CD8-positive, alpha-beta memory T cell (primary cell): ENCODE measurements at regions not wholly inside any gene's neighbourhood (a gene's known extent, or its start where the extent isn't known, plus 50 kb on each side); places are given as distances from the start of the nearest gene placed in this dataset.
"Not testable (repeated sequence)": the region's sequence is repeated elsewhere in the genome, so short reads cannot be mapped to it uniquely, and the experiment has no call there.

Source experiments
- CTCF ChIA-PET: fragments of 350-600 bp; sonication (Branson Sonifier 250); formaldehyde crosslinking; loops from one replicate; lab custom pipeline; 2021; ENCODE audit warnings: antibody characterized with exemption; lab: Charles Lee
- POLR2A ChIA-PET: fragments of 350-600 bp; sonication (Branson Sonifier 250); formaldehyde crosslinking; loops from one replicate; lab custom pipeline; 2021; ENCODE audit warnings: antibody characterized with exemption; lab: Charles Lee
- DNase-seq, 5 donors: peaks; one replicate each; pipeline versions ENCODE4 v3.0.0 to v3.0.0-alpha.2; 2020 to 2022; ENCODE audit warnings: mixed read lengths in 1 of 5
- H3K27ac ChIP-seq: one replicate; pipeline ENCODE4 v1.7.0; 2013; ENCODE audit warnings: low read depth, mild to moderate bottlenecking, low read length, moderate library complexity
- H3K27me3 ChIP-seq: 2 replicates; pipeline ENCODE4 v1.7.0; 2013; ENCODE audit warnings: low read length, mild to moderate bottlenecking; ENCODE audit not compliant: insufficient read depth, poor library complexity, severe bottlenecking
- H3K36me3 ChIP-seq: 2 replicates; pipeline ENCODE4 v1.7.0; 2013; ENCODE audit warnings: mild to moderate bottlenecking, low read length, moderate library complexity; ENCODE audit not compliant: insufficient read depth
- H3K4me1 ChIP-seq: 2 replicates; pipeline ENCODE4 v1.7.0; 2013; ENCODE audit warnings: mild to moderate bottlenecking, low read length, moderate library complexity; ENCODE audit not compliant: insufficient read depth
- H3K4me3 ChIP-seq: 2 replicates; pipeline ENCODE4 v1.7.0; 2013; ENCODE audit warnings: mild to moderate bottlenecking, low read length
- H3K9me3 ChIP-seq: 2 replicates; pipeline ENCODE4 v1.7.0; 2013; ENCODE audit warnings: mild to moderate bottlenecking, low read length
- H3K27ac Mint-ChIP-seq, 8 donors: one replicate each; pipeline ENCODE4 v1.8.0; 2020 to 2021; ENCODE audit warnings: mixed read lengths in 8 of 8, mild to moderate bottlenecking in 6 of 8, inconsistent platforms in 3 of 8, moderate library complexity in 3 of 8
- H3K27me3 Mint-ChIP-seq, 2 donors: one replicate each; pipeline ENCODE4 v1.8.0; 2020 to 2021; ENCODE audit warnings: mixed read lengths in 2 of 2, mild to moderate bottlenecking in 1 of 2, moderate library complexity in 1 of 2
- H3K36me3 Mint-ChIP-seq, 3 donors: one replicate each; pipeline ENCODE4 v1.8.0; 2020 to 2021; ENCODE audit warnings: mixed read lengths in 3 of 3, inconsistent platforms in 1 of 3, mild to moderate bottlenecking in 1 of 3
- H3K4me1 Mint-ChIP-seq, 3 donors: one replicate each; pipeline ENCODE4 v1.8.0; 2020 to 2021; ENCODE audit warnings: mixed read lengths in 3 of 3, inconsistent platforms in 1 of 3, mild to moderate bottlenecking in 1 of 3
- H3K4me3 Mint-ChIP-seq, 7 donors: one replicate each; pipeline ENCODE4 v1.8.0; 2020 to 2021; ENCODE audit warnings: mixed read lengths in 7 of 7, mild to moderate bottlenecking in 6 of 7, moderate library complexity in 4 of 7, inconsistent platforms in 2 of 7
- H3K9me3 Mint-ChIP-seq, 5 donors: one replicate each; pipeline ENCODE4 v1.8.0; 2020 to 2022; ENCODE audit warnings: mixed read lengths in 5 of 5, mild to moderate bottlenecking in 3 of 5, moderate library complexity in 2 of 5, inconsistent platforms in 1 of 5

DNA sequence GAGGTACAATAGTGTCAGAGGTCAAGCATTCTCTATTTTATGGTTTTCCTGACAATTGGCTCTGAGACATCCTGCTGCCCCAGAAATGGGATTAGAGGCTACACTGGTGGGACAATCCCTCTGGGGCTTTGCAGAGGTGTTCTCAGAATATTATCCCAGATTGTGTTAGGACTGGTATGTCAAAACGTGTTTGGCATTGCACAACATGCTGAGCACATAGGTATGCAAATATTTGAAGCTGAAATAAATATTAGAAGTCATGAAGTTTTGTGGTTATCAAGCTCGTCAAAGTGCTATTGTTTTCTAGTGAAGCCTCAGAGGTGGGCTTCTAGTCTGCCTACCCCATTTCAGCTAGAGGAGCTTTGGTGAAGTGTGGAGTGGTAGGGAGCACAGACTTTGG is 304.4 kb downstream of the MAN2A1 start:
- H3K4me3 Mint-ChIP-seq: no peak overlapping the region
- Histone ChIP-seq H3K36me3 (no peaks in the 10 kb centered on the region), H3K9me3 (no peaks in the 10 kb centered on the region), H3K4me3 (no peak overlapping the region), H3K27me3 (no peaks in the 10 kb centered on the region), H3K27ac (no peak overlapping the region), H3K4me1 (no peaks in the 10 kb centered on the region)
- no peaks in the 10 kb centered on the region for H3K4me1 Mint-ChIP-seq
- no peak for DNase-seq
- H3K36me3 Mint-ChIP-seq: peaks cover 0 to 8% (median 0%) of the 10 kb centered on the region in 3 donors
- no peak overlapping the region for H3K27ac Mint-ChIP-seq
- peaks cover 0 to 2% (median 0%) of the 10 kb centered on the region in 5 donors for H3K9me3 Mint-ChIP-seq
- CTCF ChIA-PET: no interaction called here
- peaks cover 4 to 6% of the 10 kb centered on the region in 2 donors for H3K27me3 Mint-ChIP-seq
- POLR2A ChIA-PET: no interaction called here

DNA sequence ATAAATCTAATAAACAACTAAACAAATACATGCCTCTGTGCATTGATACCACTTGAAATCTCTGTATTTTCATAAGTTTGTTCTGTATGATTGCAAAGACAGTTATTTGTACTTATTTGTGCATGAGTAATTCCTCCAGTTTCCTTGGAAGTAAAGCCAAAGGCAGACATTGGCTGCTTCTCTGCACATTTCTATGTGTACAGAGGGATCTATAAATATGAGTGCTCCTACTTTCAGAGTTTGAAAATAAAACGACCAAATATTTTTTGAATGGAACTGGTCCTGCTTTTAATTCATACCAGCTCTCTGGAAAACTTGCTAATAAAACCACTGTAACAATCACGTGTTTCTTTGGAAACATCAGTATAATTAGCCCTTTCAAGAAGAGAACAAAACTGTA is 306.5 kb downstream of the MAN2A1 start:
- peaks cover 0 to 8% (median 0%) of the 10 kb centered on the region in 3 donors for H3K36me3 Mint-ChIP-seq
- H3K4me1 Mint-ChIP-seq: peaks cover 0 to 5% (median 0%) of the 10 kb centered on the region in 3 donors
- no peak for DNase-seq
- Histone ChIP-seq H3K27me3 (no peaks in the 10 kb centered on the region), H3K9me3 (no peaks in the 10 kb centered on the region), H3K4me1 (no peaks in the 10 kb centered on the region), H3K4me3 (no peak overlapping the region), H3K36me3 (no peaks in the 10 kb centered on the region), H3K27ac (no peak overlapping the region)
- peaks cover 0 to 2% (median 0%) of the 10 kb centered on the region in 5 donors for H3K9me3 Mint-ChIP-seq
- peaks cover 4 to 6% of the 10 kb centered on the region in 2 donors for H3K27me3 Mint-ChIP-seq
- no peak overlapping the region for H3K27ac Mint-ChIP-seq
- no peak overlapping the region for H3K4me3 Mint-ChIP-seq
- CTCF ChIA-PET: no interaction called here
- POLR2A ChIA-PET: no interaction called here

DNA sequence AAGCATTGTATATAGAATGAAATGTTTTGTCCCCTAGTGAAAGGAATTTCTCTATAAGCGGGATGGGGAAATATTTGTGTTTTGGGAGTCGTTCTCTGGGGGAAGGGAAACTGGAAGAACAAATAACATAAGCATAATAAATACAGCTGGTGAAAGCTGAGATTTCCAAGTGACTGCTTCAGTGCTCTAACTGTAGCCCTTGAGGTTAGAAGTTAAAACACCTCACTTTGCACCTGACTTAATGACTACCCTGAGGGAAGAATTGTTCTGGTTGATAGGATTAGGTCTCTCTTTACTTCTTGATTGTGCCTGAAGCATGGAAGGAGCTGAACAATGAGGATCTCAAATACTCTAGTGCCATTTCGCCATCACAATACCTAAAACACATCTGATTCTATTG is 307.4 kb downstream of the MAN2A1 start:
- Histone ChIP-seq H3K27ac (no peak overlapping the region), H3K4me3 (no peak overlapping the region), H3K36me3 (no peaks in the 10 kb centered on the region), H3K4me1 (no peaks in the 10 kb centered on the region), H3K9me3 (no peaks in the 10 kb centered on the region), H3K27me3 (no peaks in the 10 kb centered on the region)
- H3K4me1 Mint-ChIP-seq: peaks cover 0 to 5% (median 0%) of the 10 kb centered on the region in 3 donors
- peaks cover 0 to 8% (median 0%) of the 10 kb centered on the region in 3 donors for H3K36me3 Mint-ChIP-seq
- no peak for DNase-seq
- POLR2A ChIA-PET: no interaction called here
- no peak overlapping the region for H3K27ac Mint-ChIP-seq
- H3K4me3 Mint-ChIP-seq: no peak overlapping the region
- CTCF ChIA-PET: no interaction called here
- peaks cover 4% of the 10 kb centered on the region in 2 donors for H3K27me3 Mint-ChIP-seq
- H3K9me3 Mint-ChIP-seq: peaks cover 0 to 2% (median 0%) of the 10 kb centered on the region in 5 donors

DNA sequence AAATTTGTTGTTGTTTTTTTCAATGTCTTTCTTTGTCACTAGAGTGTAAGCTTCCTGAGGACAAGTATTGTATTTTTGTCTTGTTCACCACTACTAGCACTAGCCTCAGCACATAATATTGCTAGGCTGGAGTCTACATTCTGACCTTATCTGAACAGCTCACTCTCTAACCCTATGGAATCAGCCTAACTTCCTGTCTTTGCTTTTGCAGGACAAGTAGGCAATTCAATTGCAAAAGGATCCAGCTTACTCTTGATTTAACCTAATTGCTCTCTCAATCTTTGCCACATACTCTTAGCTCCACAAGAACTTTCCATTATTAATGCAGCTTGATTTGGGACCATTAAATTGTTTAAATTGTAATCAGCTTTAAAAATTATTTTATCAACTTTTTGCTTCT is 308.5 kb downstream of the MAN2A1 start:
- Mint-ChIP-seq H3K4me1 (peaks cover 0 to 5% (median 0%) of the 10 kb centered on the region in 3 donors), H3K27me3 (peaks cover 0 to 4% of the 10 kb centered on the region in 2 donors), H3K9me3 (no peaks in the 10 kb centered on the region), H3K27ac (no peak overlapping the region), H3K4me3 (no peak overlapping the region), H3K36me3 (peaks cover 0 to 4% (median 0%) of the 10 kb centered on the region in 3 donors)
- CTCF ChIA-PET: no interaction called here
- H3K4me1 ChIP-seq: no peaks in the 10 kb centered on the region
- POLR2A ChIA-PET: no interaction called here
- no peak overlapping the region for H3K27ac ChIP-seq
- no peaks in the 10 kb centered on the region for H3K9me3 ChIP-seq
- DNase-seq: no peak
- no peaks in the 10 kb centered on the region for H3K36me3 ChIP-seq
- H3K27me3 ChIP-seq: no peaks in the 10 kb centered on the region
- no peak overlapping the region for H3K4me3 ChIP-seq

DNA sequence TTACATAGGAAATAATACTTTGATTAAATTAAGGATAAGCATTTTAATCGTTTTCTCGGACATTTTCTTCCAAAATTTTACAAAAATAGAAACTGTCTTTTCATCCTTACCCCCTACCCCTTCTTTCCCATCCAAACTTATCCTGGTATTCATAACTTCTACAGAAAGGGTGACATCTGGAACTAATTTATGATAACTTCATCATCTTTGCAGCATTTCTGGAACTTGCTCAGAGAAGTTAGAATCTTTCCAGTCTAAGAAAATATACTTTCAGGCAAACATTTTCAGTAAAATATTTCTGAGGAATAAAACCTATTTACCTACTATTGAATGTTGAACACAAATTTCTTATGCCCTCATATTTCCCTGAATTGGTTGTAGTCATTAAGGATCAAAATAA is 309.0 kb downstream of the MAN2A1 start:
- H3K27me3 ChIP-seq: no peaks in the 10 kb centered on the region
- Mint-ChIP-seq H3K9me3 (no peaks in the 10 kb centered on the region), H3K4me1 (peaks cover 0 to 5% (median 0%) of the 10 kb centered on the region in 3 donors), H3K4me3 (no peak overlapping the region), H3K27me3 (peaks cover 0 to 4% of the 10 kb centered on the region in 2 donors), H3K36me3 (peaks cover 0 to 4% (median 0%) of the 10 kb centered on the region in 3 donors), H3K27ac (no peak overlapping the region)
- H3K4me1 ChIP-seq: no peaks in the 10 kb centered on the region
- H3K9me3 ChIP-seq: no peaks in the 10 kb centered on the region
- POLR2A ChIA-PET: no interaction called here
- H3K27ac ChIP-seq: no peak overlapping the region
- no peaks in the 10 kb centered on the region for H3K36me3 ChIP-seq
- DNase-seq: no peak
- CTCF ChIA-PET: no interaction called here
- no peak overlapping the region for H3K4me3 ChIP-seq

DNA sequence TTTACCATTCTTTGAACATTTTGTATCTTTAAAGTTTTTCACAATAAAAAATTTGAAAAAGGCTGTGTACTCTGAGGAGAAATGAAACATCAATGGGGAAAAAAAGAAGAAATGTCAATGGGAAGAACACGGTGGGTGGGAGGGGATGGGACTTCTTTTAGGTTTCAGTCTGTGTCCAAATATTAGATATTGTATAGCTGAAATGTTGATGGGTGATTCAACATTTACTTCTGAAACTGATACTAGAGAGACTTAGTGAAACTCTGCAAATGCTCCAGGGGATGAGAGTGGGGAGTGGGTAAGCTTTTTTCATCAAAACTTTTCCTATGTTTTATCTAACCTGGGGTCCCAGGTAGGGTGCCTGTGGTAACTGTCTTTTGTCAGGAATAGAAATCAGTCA is 311.9 kb downstream of the MAN2A1 start:
- Histone ChIP-seq H3K27ac (no peak overlapping the region), H3K4me1 (no peaks in the 10 kb centered on the region), H3K27me3 (no peaks in the 10 kb centered on the region), H3K36me3 (no peaks in the 10 kb centered on the region), H3K4me3 (no peak overlapping the region), H3K9me3 (no peaks in the 10 kb centered on the region)
- DNase-seq: no peak
- Mint-ChIP-seq H3K27ac (no peak overlapping the region), H3K36me3 (peaks cover 0 to 4% (median 0%) of the 10 kb centered on the region in 3 donors), H3K9me3 (no peaks in the 10 kb centered on the region), H3K27me3 (peaks cover 0 to 1% of the 10 kb centered on the region in 2 donors), H3K4me3 (no peak overlapping the region), H3K4me1 (peaks cover 0 to 5% (median 0%) of the 10 kb centered on the region in 3 donors)
- ChIA-PET POLR2A (no interaction called here), CTCF (no interaction called here)

DNA sequence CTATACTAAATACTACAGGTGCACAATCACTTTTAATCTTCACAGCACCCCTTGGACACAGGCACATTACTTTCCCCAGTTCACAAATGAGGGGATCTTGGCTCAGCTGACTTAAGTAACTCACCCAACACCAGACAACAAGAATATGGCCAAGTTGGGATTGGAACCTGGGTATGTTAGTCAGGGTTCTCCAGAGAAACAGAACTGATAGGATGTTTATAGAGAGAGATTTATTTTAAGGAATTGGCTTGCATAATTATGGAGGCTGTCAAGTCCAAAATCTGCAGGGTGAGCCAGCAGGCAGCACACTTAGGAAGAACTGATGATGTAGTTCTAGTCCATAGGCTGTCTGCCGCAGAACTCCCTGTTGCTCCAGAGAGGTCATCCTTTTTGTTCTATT is 312.9 kb downstream of the MAN2A1 start:
- no peaks in the 10 kb centered on the region for H3K9me3 ChIP-seq
- no peaks in the 10 kb centered on the region for H3K36me3 ChIP-seq
- ChIA-PET CTCF (no interaction called here), POLR2A (no interaction called here)
- Mint-ChIP-seq H3K4me1 (peaks cover 0 to 5% (median 0%) of the 10 kb centered on the region in 3 donors), H3K9me3 (no peaks in the 10 kb centered on the region), H3K27me3 (peaks cover 0 to 1% of the 10 kb centered on the region in 2 donors), H3K36me3 (peaks cover 0 to 4% (median 0%) of the 10 kb centered on the region in 3 donors), H3K4me3 (no peak overlapping the region), H3K27ac (no peak overlapping the region)
- no peaks in the 10 kb centered on the region for H3K27me3 ChIP-seq
- no peak overlapping the region for H3K4me3 ChIP-seq
- H3K27ac ChIP-seq: no peak overlapping the region
- DNase-seq: no peak
- H3K4me1 ChIP-seq: no peaks in the 10 kb centered on the region

DNA sequence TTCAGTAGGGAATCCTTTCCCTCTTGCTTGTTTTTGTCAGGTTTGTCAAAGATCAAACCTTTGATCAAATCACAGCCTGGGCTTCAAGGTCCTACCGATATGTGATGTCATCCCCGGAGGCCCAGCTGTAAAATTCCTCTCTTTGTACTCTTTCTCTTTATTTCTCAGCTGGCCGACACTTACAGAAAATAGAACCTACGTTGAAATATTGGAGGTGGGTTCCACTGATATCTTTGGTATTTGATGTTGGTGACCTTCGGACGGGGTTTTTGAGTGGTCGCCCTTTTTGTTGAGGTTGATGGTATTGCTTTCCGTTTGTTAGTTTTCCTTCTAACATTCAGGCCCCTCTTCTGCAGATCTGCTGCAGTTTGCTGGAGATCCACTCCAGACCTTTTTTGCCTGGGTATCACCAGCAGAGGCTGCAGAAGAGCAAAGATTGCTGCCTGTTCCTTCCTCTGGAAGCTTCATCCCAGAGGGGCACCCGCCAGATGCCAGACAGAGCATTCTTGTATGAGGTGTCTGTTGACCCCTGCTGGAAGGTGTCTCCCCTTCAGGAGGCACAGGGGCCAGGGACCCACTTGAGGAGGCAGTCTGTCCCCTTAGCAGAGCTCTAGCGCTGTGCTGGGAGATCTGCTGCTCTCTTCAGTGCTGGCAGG is 316.3 kb downstream of the MAN2A1 start:
- CTCF ChIA-PET, H3K27me3 Mint-ChIP-seq, POLR2A ChIA-PET: not testable (repeated sequence)

More for the DNA sequence above, 316.3 kb downstream of the MAN2A1 start:
- not testable (repeated sequence) for H3K4me3 ChIP-seq, H3K27ac ChIP-seq, H3K4me1 ChIP-seq, H3K4me3 Mint-ChIP-seq, H3K36me3 ChIP-seq, H3K9me3 Mint-ChIP-seq, DNase-seq, H3K27me3 ChIP-seq, H3K36me3 Mint-ChIP-seq, H3K9me3 ChIP-seq, H3K4me1 Mint-ChIP-seq
- peak overlapping the region in 1 of 8 donors; percentile 70 for H3K27ac Mint-ChIP-seq
